ENCODE measurements at regions not wholly inside any gene's neighbourhood (a gene's known extent, or its start where the extent isn't known, plus 50 kb on each side); places are given as distances from the start of the nearest gene placed in this dataset.

- H2AK5ac ChIP-seq (ENCODE audit: low read depth, low read length): no peak overlapping the region
- H3K36me3 ChIP-seq (ENCODE audit: control insufficient read depth in 2 of 4, insufficient read depth in 4 of 4, low read length in 3 of 4): no peaks in the 10 kb centered on the region
- no peak overlapping the region for H4K8ac ChIP-seq (ENCODE audit: extremely low read depth, insufficient read depth, low read length)
- H4K5ac ChIP-seq (ENCODE audit: insufficient read length, low read depth, low read length): no peak overlapping the region
- WGBS, 2 experiments (ENCODE audit: extremely low coverage in 1 of 2, insufficient coverage in 1 of 2, insufficient read length in 1 of 2, insufficient replicate concordance in 2 of 2, low coverage in 1 of 2, low lambda C conversion rate in 2 of 2, missing lambda C conversion rate in 1 of 2): 92% methylated on average over 4 of the region's 7 CpGs; no CpG with 5 or more reads in 1 of the 2 experiments
- no peak overlapping the region for H2BK15ac ChIP-seq (ENCODE audit: low read length)
- H3K9ac ChIP-seq (replicated peaks in 1 of 4; ENCODE audit: extremely low read depth in 1 of 4, low read depth in 3 of 4, low read length in 3 of 4): no peak overlapping the region; a peak in 1 of 7 replicates
- no peak overlapping the region for H3K4me3 ChIP-seq (ENCODE audit: extremely low read depth in 1 of 4, insufficient read depth in 2 of 4, low read depth in 3 of 4, low read length in 4 of 4)
- no peaks in the 10 kb centered on the region for H4K20me1 ChIP-seq (replicated peaks in 1 of 2; ENCODE audit: control insufficient read depth in 1 of 2, insufficient read depth in 2 of 2, low read length in 2 of 2)
- H3K79me1 ChIP-seq (ENCODE audit: low read depth, low read length): no peaks in the 10 kb centered on the region
- H3K18ac ChIP-seq (ENCODE audit: extremely low read depth, low read length): peak overlapping the region; percentile 10; the same call in 1 of the 2 replicates
- H3K23ac ChIP-seq (ENCODE audit: insufficient read length): no peak overlapping the region
- H3K23me2 ChIP-seq (ENCODE audit: low read depth, low read length): no peaks in the 10 kb centered on the region
- no peaks in the 10 kb centered on the region for H3K79me2 ChIP-seq (ENCODE audit: control insufficient read depth in 1 of 2, insufficient read depth in 2 of 2, low read length in 2 of 2)
- H3K4me2 ChIP-seq (ENCODE audit: insufficient read depth in 1 of 2, low read depth in 2 of 2, low read length in 2 of 2): no peak overlapping the region
- no peak overlapping the region for H3K56ac ChIP-seq (replicated peaks; ENCODE audit: insufficient read length, low read depth, low read length)
- H2BK12ac ChIP-seq (ENCODE audit: low read depth, low read length): no peak overlapping the region
- no peak overlapping the region for H2AFZ ChIP-seq (ENCODE audit: low read length)
- no peak overlapping the region for H3K14ac ChIP-seq (ENCODE audit: insufficient read length)
- no peak overlapping the region for H3K4ac ChIP-seq (replicated peaks; ENCODE audit: insufficient read length, low read depth, low read length)
- POLR2A ChIA-PET (ENCODE audit: partially characterized antibody): no interaction called here
- H4K91ac ChIP-seq (replicated peaks; ENCODE audit: insufficient read length, low read length): no peak overlapping the region
- CTCF ChIA-PET (ENCODE audit: partially characterized antibody): interaction anchor here (0.7 to 1.2 kb wide), 3 partner anchors 22 to 276 kb away, joined by 3 read pairs; no protein-coding TSS in a partner anchor
- H3K27ac ChIP-seq (ENCODE audit: low read depth, low read length): no peak overlapping the region
- peak in 1 of 2 experiments; percentile 44 for DNase-seq (ENCODE audit: low read depth in 1 of 2, low spot score in 2 of 2)
- TF ChIP-seq POU5F1 (IDR thresholded peaks at IDR 0.05; ENCODE audit: low read depth, low read length) (no peak), CEBPB (IDR thresholded peaks at IDR 0.05; ENCODE audit: low read depth, low read length) (no peak), CREB1 (IDR thresholded peaks at IDR 0.05) (no peak), TEAD4 (IDR thresholded peaks at IDR 0.05; ENCODE audit: low read depth, low read length) (no peak), CBX5 (IDR thresholded peaks at IDR 0.05; ENCODE audit: low read depth, low read length) (no peak), HDAC6 (IDR thresholded peaks at IDR 0.05; ENCODE audit: low read depth, low read length) (no peak), SIRT6 (IDR thresholded peaks at IDR 0.05; ENCODE audit: low read length) (no peak), POLR2A (IDR thresholded peaks at IDR 0.05; ENCODE audit: control extremely low read depth in 1 of 2, low read depth in 2 of 2, low read length in 2 of 2) (no peak), MAFK (IDR thresholded peaks at IDR 0.05; ENCODE audit: low read depth, low read length) (no peak), CHD1 (IDR thresholded peaks at IDR 0.05; ENCODE audit: low read depth, low read length) (no peak), SP2 (IDR thresholded peaks at IDR 0.05; ENCODE audit: low read length) (no peak), SP4 (IDR thresholded peaks at IDR 0.05; ENCODE audit: low read length) (no peak), SIX5 (IDR thresholded peaks at IDR 0.05; ENCODE audit: low read depth, low read length) (no peak)
- TF ChIP-seq, protein P1, sequence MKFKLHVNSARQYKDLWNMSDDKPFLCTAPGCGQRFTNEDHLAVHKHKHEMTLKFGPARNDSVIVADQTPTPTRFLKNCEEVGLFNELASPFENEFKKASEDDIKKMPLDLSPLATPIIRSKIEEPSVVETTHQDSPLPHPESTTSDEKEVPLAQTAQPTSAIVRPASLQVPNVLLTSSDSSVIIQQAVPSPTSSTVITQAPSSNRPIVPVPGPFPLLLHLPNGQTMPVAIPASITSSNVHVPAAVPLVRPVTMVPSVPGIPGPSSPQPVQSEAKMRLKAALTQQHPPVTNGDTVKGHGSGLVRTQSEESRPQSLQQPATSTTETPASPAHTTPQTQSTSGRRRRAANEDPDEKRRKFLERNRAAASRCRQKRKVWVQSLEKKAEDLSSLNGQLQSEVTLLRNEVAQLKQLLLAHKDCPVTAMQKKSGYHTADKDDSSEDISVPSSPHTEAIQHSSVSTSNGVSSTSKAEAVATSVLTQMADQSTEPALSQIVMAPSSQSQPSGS (IDR thresholded peaks at IDR 0.05; ENCODE audit: low read length): no peak
- H3K4me1 ChIP-seq (replicated peaks in 1 of 4; ENCODE audit: control insufficient read depth in 3 of 4, insufficient read depth in 4 of 4, low read length in 3 of 4): peaks cover 0 to 10% (median 10%) of the 10 kb centered on the region in 4 experiments; a peak in 5 of 7 replicates
- H3K27me3 ChIP-seq (replicated peaks in 1 of 4; ENCODE audit: control insufficient read depth in 3 of 4, extremely low read depth in 1 of 4, insufficient read depth in 3 of 4, low read length in 3 of 4): no peaks in the 10 kb centered on the region
- FAIRE-seq: no peak
- no peak overlapping the region for H2BK120ac ChIP-seq (replicated peaks; ENCODE audit: low read depth, low read length)
- H2BK20ac ChIP-seq (ENCODE audit: low read length): peak overlapping the region; percentile 62; the same call in 1 of the 2 replicates
- no peak overlapping the region for H2BK5ac ChIP-seq (ENCODE audit: low read depth, low read length)
- no peaks in the 10 kb centered on the region for H3K9me3 ChIP-seq (ENCODE audit: insufficient read depth in 2 of 2, low read depth in 1 of 2, low read length in 1 of 2)
These were observed 318.3 kb downstream of the PHKB start for GRCh38 chr16:47779201-47780016.
